Natural killer cell (primary cell): ENCODE measurements at regions not wholly inside any gene's neighbourhood (a gene's known extent, or its start where the extent isn't known, plus 50 kb on each side); places are given as distances from the start of the nearest gene placed in this dataset.

Experiments
- ATAC-seq, 3 donors: fragments of 150-1000 bp in 2 of 3; fragments of 200-7000 bp in 1 of 3; cut with Tn5 transposase; 1 replicate in 1 of 3; 2 replicates in 2 of 3; pipeline ENCODE4 v1.10.0; 2021; ENCODE audit warnings: mild to moderate bottlenecking in 2 of 3, moderate library complexity in 2 of 3
- DNase-seq, 2 donors: peaks; one replicate each; pipeline versions ENCODE4 v3.0.0 to v3.0.0-alpha.2; 2013 to 2021; ENCODE audit warnings: mixed read lengths in 1 of 2
- H3K27ac ChIP-seq: one replicate; pipeline ENCODE4 v1.5.1; 2013; ENCODE audit warnings: mild to moderate bottlenecking, low read length
- H3K27me3 ChIP-seq: one replicate; pipeline ENCODE4 v1.6.1; 2013; ENCODE audit warnings: low read length; ENCODE audit not compliant: control insufficient read depth, insufficient read depth
- H3K36me3 ChIP-seq: one replicate; pipeline ENCODE4 v1.6.1; 2013; ENCODE audit warnings: low read length; ENCODE audit not compliant: control insufficient read depth, insufficient read depth
- H3K4me1 ChIP-seq: one replicate; pipeline ENCODE4 v1.6.1; 2013; ENCODE audit warnings: low read length; ENCODE audit not compliant: control insufficient read depth, insufficient read depth
- H3K4me3 ChIP-seq: one replicate; pipeline ENCODE4 v1.5.1; 2013; ENCODE audit warnings: low read length
- H3K9me3 ChIP-seq: one replicate; pipeline ENCODE4 v1.6.1; 2013; ENCODE audit warnings: low read length; ENCODE audit not compliant: control insufficient read depth, insufficient read depth
- H3K27ac Mint-ChIP-seq, 2 donors: one replicate each; pipeline ENCODE4 v1.8.0; 2022; ENCODE audit warnings: mild to moderate bottlenecking in 2 of 2, mixed read lengths in 2 of 2, moderate library complexity in 1 of 2
- H3K27me3 Mint-ChIP-seq, 2 donors: one replicate each; pipeline ENCODE4 v1.8.0; 2022; ENCODE audit warnings: low read depth in 2 of 2, mixed read lengths in 2 of 2
- H3K36me3 Mint-ChIP-seq: one replicate; pipeline ENCODE4 v1.8.0; 2022; ENCODE audit warnings: mixed read lengths
- H3K4me1 Mint-ChIP-seq, 2 donors: one replicate each; pipeline ENCODE4 v1.8.0; 2022; ENCODE audit warnings: mixed read lengths in 2 of 2
- H3K4me3 Mint-ChIP-seq: one replicate; pipeline ENCODE4 v1.8.0; 2022; ENCODE audit warnings: mild to moderate bottlenecking, moderate library complexity, mixed read lengths
- H3K9me3 Mint-ChIP-seq, 2 donors: one replicate each; pipeline ENCODE4 v1.8.0; 2022; ENCODE audit warnings: mixed read lengths in 2 of 2
- CTCF ChIP-seq: fragments of 200-600 bp; IDR thresholded peaks from one replicate; pipeline ENCODE4 v1.8.0; 2022; ENCODE audit warnings: antibody characterized with exemption
- WGBS: methylation state at CpG from one replicate; pipeline ENCODE4 v1.1.7; 2013; ENCODE audit warnings: missing lambda C conversion rate; ENCODE audit not compliant: insufficient coverage; 5-methylcytosine and 5-hydroxymethylcytosine counted together
- intact Hi-C: fragments of 100-400 bp; cut with micrococcal nuclease; formaldehyde crosslinking; loops from one replicate; pipeline ENCODE4 v1.14.2; 2022

DNA sequence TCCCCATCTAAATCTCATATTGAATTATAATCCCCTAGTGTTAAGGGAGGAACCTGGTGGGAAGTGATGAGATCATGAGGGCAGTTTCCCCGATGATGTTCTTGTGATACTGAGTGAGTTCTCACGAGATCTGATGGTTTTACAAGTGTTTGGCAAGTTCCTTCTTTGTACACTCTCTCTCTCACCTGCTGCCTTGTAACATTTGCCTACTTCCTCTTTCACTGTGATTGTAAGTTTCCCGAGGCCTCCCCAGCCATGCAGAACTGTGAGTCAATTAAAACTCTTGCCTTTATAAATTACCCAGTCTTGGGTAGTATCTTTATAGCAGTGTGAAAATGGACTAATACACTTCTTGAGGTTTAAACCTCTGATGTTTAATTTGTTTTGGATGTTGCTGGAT lies 177.5 kb downstream of the CD8B2 start:
- no peaks in the 10 kb centered on the region for H3K36me3 Mint-ChIP-seq
- Histone ChIP-seq H3K4me3 (no peak overlapping the region), H3K27me3 (no peaks in the 10 kb centered on the region), H3K27ac (no peak overlapping the region), H3K9me3 (peaks cover 2% of the 10 kb centered on the region), H3K36me3 (no peaks in the 10 kb centered on the region), H3K4me1 (no peaks in the 10 kb centered on the region)
- H3K27me3 Mint-ChIP-seq: no peaks in the 10 kb centered on the region
- H3K9me3 Mint-ChIP-seq: peaks cover 2 to 5% of the 10 kb centered on the region in 2 donors
- no peak for TF ChIP-seq CTCF
- no peaks in the 10 kb centered on the region for H3K4me1 Mint-ChIP-seq
- H3K27ac Mint-ChIP-seq: no peak overlapping the region
- no peak overlapping the region for H3K4me3 Mint-ChIP-seq
- 0% methylated on average over 2 of the region's 3 CpGs for WGBS
- DNase-seq: no peak
- no peak for ATAC-seq
- intact Hi-C loops: no loop called here

DNA sequence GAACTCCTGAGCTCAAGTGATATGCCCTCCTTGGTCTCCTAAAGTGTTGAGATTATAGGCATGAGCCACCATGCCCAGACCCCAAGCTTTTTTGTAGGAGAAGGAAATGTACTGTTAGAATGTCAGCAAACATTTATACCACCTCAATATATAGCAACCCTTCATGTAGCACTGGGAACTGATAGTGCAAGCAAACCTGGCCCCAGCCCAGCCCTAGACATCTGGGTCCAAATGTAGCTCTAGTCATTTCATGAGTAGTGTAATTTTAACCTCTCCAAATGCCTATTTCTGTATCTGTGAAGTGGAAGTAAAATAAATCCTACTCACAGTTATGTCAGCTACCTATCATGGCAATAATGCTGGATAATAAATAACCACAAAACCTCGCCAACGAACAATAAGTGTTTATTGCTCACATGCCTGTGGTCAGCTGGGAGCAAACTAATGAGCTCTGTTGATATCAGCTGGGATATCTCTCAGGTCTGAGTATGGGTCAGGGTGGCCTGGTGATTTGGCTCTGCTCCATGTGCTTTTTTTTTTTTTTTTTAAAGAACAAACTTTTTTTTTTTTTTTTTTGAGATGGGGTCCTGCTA lies 180.4 kb downstream of the CD8B2 start:
- intact Hi-C loops: no loop called here
- no peak for ATAC-seq
- no peaks in the 10 kb centered on the region for H3K4me1 ChIP-seq
- Mint-ChIP-seq H3K27me3 (no peaks in the 10 kb centered on the region), H3K9me3 (peaks cover 2 to 5% of the 10 kb centered on the region in 2 donors), H3K4me1 (no peaks in the 10 kb centered on the region), H3K36me3 (no peaks in the 10 kb centered on the region), H3K4me3 (no peak overlapping the region), H3K27ac (no peak overlapping the region)
- no peak for TF ChIP-seq CTCF
- no peaks in the 10 kb centered on the region for H3K27me3 ChIP-seq
- DNase-seq: no peak
- H3K9me3 ChIP-seq: peaks cover 2% of the 10 kb centered on the region
- 95% methylated on average over 2 of the region's 2 CpGs for WGBS
- H3K36me3 ChIP-seq: no peaks in the 10 kb centered on the region
- no peak overlapping the region for H3K27ac ChIP-seq
- no peak overlapping the region for H3K4me3 ChIP-seq

GRCh38 chr2:106685180-106685897 lies 198.2 kb downstream of the CD8B2 start:
- no peaks in the 10 kb centered on the region for H3K27me3 Mint-ChIP-seq
- H3K4me1 ChIP-seq: no peaks in the 10 kb centered on the region
- ATAC-seq: no peak
- no peaks in the 10 kb centered on the region for H3K4me1 Mint-ChIP-seq
- H3K4me3 Mint-ChIP-seq: no peak overlapping the region
- H3K27ac ChIP-seq: no peak overlapping the region
- no peak for DNase-seq
- no peaks in the 10 kb centered on the region for H3K27me3 ChIP-seq
- H3K36me3 ChIP-seq: no peaks in the 10 kb centered on the region
- H3K36me3 Mint-ChIP-seq: peaks cover 7% of the 10 kb centered on the region
- TF ChIP-seq CTCF: no peak
- intact Hi-C loops: no loop called here
- 84% methylated on average over 2 of the region's 2 CpGs for WGBS
- no peak overlapping the region for H3K27ac Mint-ChIP-seq
- peaks cover 9 to 13% of the 10 kb centered on the region in 2 donors for H3K9me3 Mint-ChIP-seq
- no peak overlapping the region for H3K4me3 ChIP-seq
- H3K9me3 ChIP-seq: no peaks in the 10 kb centered on the region

- no peak for TF ChIP-seq CTCF
- Histone ChIP-seq H3K4me1 (no peaks in the 10 kb centered on the region), H3K9me3 (no peaks in the 10 kb centered on the region), H3K4me3 (no peak overlapping the region), H3K27me3 (no peaks in the 10 kb centered on the region), H3K36me3 (no peaks in the 10 kb centered on the region), H3K27ac (no peak overlapping the region)
- Mint-ChIP-seq H3K4me3 (no peak overlapping the region), H3K27ac (no peak overlapping the region), H3K4me1 (no peaks in the 10 kb centered on the region), H3K36me3 (peaks cover 7% of the 10 kb centered on the region), H3K9me3 (peaks cover 13 to 15% of the 10 kb centered on the region in 2 donors), H3K27me3 (no peaks in the 10 kb centered on the region)
- ATAC-seq (no peak), DNase-seq (no peak)
- intact Hi-C loops: no loop called here
- WGBS: no CpG with 5 or more reads among the region's 1 CpG
Measured at GRCh38 chr2:106686814-106687213, 199.2 kb downstream of the ST6GAL2 start.
